Caco-2 (cell line): ENCODE measurements at regions not wholly inside any gene's neighbourhood (a gene's known extent, or its start where the extent isn't known, plus 50 kb on each side); places are given as distances from the start of the nearest gene placed in this dataset.

Source experiments
- BruUV-seq: library from RNA; stranded (reverse); fragments of 400-500 nt; replicated peaks from 2 replicates; lab custom pipeline; 2021; lab: Mats Ljungman, UMichigan
- CTCF ChIA-PET: fragments of 300-600 bp; sonication (Branson Sonifier 250); formaldehyde crosslinking; loops from one replicate; lab custom pipeline; 2022; ENCODE audit warnings: antibody characterized with exemption; lab: Charles Lee
- POLR2A ChIA-PET: fragments of 300-600 bp; sonication (Branson Sonifier 250); formaldehyde crosslinking; loops from one replicate; lab custom pipeline; 2022; ENCODE audit warnings: antibody characterized with exemption; lab: Charles Lee
- DNase-seq, 2 experiments: peaks; one replicate each; pipeline versions ENCODE4 v3.0.0 to v3.0.0-alpha.2; 2020 to 2022
- H3K27me3 ChIP-seq: replicated peaks from 2 replicates; pipeline ENCODE4 v1.6.0; 2011; ENCODE audit warnings: low read length; ENCODE audit not compliant: control insufficient read depth, insufficient read depth
- H3K36me3 ChIP-seq: 2 replicates; pipeline ENCODE4 v1.5.1; 2011; ENCODE audit warnings: low read length; ENCODE audit not compliant: control insufficient read depth, insufficient read depth
- H3K4me1 ChIP-seq: fragments of 250-450 bp; sonication (Bioruptor Pico); 2 replicates; pipeline ENCODE4 v1.5.1; 2020; ENCODE audit warnings: mild to moderate bottlenecking
- H3K4me3 ChIP-seq: 2 replicates; pipeline ENCODE4 v1.5.1; 2011; ENCODE audit warnings: low read depth, mild to moderate bottlenecking, control low read depth, low read length
- H3K9me3 ChIP-seq: fragments of 250-450 bp; sonication (Bioruptor Pico); 2 replicates; pipeline ENCODE4 v1.5.1; 2020; ENCODE audit warnings: mild to moderate bottlenecking, moderate library complexity
- H3K27ac Mint-ChIP-seq: one replicate; pipeline ENCODE4 v1.8.0; 2022; ENCODE audit warnings: mixed read lengths; ENCODE audit not compliant: unreplicated experiment
- H3K27me3 Mint-ChIP-seq: one replicate; pipeline ENCODE4 v1.8.0; 2022; ENCODE audit warnings: mixed read lengths; ENCODE audit not compliant: insufficient read depth, unreplicated experiment
- H3K36me3 Mint-ChIP-seq: one replicate; pipeline ENCODE4 v1.8.0; 2022; ENCODE audit warnings: mild to moderate bottlenecking, mixed read lengths; ENCODE audit not compliant: insufficient read depth, unreplicated experiment
- H3K4me1 Mint-ChIP-seq: one replicate; pipeline ENCODE4 v1.8.0; 2022; ENCODE audit warnings: low read depth, mixed read lengths; ENCODE audit not compliant: unreplicated experiment
- H3K4me3 Mint-ChIP-seq: one replicate; pipeline ENCODE4 v1.8.0; 2022; ENCODE audit warnings: mild to moderate bottlenecking, moderate library complexity, mixed read lengths; ENCODE audit not compliant: unreplicated experiment
- H3K9me3 Mint-ChIP-seq: one replicate; pipeline ENCODE4 v1.8.0; 2022; ENCODE audit warnings: mixed read lengths; ENCODE audit not compliant: unreplicated experiment
- intact Hi-C: fragments of 100-400 bp; cut with micrococcal nuclease; formaldehyde crosslinking; loops from one replicate; pipeline ENCODE4 v1.10.0; 2022; ENCODE audit not compliant: unreplicated experiment
- TF ChIP-seq, protein P1 (sequence below), 2 experiments: fragments of 200-600 bp in 1 of 2; IDR thresholded peaks; 1 replicate in 1 of 2; 2 replicates in 1 of 2; pipeline versions ENCODE4 v1.5.1 to v1.8.0; 2011 to 2022; ENCODE audit warnings: antibody characterized with exemption in 1 of 2, control low read depth in 1 of 2, inconsistent platforms in 1 of 2, low read depth in 1 of 2, low read length in 1 of 2, mild to moderate bottlenecking in 1 of 2, moderate library complexity in 1 of 2; ENCODE audit not compliant: insufficient read depth in 1 of 2, severe bottlenecking in 1 of 2, unreplicated experiment in 1 of 2

GRCh38 chr11:129596351-129596750, 219.3 kb upstream of the TMEM45B start:
- no peak for DNase-seq
- H3K36me3 Mint-ChIP-seq: no peaks in the 10 kb centered on the region
- CTCF ChIA-PET: no interaction called here
- Histone ChIP-seq H3K4me1 (no peaks in the 10 kb centered on the region), H3K4me3 (no peak overlapping the region), H3K27me3 (no peaks in the 10 kb centered on the region), H3K9me3 (no peaks in the 10 kb centered on the region), H3K36me3 (no peaks in the 10 kb centered on the region)
- BruUV-seq: no TSS peak
- H3K4me1 Mint-ChIP-seq: no peaks in the 10 kb centered on the region
- H3K27me3 Mint-ChIP-seq: peaks cover 2% of the 10 kb centered on the region
- POLR2A ChIA-PET: no interaction called here
- TF ChIP-seq, protein P1, sequence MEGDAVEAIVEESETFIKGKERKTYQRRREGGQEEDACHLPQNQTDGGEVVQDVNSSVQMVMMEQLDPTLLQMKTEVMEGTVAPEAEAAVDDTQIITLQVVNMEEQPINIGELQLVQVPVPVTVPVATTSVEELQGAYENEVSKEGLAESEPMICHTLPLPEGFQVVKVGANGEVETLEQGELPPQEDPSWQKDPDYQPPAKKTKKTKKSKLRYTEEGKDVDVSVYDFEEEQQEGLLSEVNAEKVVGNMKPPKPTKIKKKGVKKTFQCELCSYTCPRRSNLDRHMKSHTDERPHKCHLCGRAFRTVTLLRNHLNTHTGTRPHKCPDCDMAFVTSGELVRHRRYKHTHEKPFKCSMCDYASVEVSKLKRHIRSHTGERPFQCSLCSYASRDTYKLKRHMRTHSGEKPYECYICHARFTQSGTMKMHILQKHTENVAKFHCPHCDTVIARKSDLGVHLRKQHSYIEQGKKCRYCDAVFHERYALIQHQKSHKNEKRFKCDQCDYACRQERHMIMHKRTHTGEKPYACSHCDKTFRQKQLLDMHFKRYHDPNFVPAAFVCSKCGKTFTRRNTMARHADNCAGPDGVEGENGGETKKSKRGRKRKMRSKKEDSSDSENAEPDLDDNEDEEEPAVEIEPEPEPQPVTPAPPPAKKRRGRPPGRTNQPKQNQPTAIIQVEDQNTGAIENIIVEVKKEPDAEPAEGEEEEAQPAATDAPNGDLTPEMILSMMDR (IDR thresholded peaks at IDR 0.05; ENCODE audit: insufficient read depth in 1 of 2, low read depth in 1 of 2, low read length in 1 of 2, severe bottlenecking in 1 of 2, unreplicated experiment in 1 of 2): no peak
- H3K9me3 Mint-ChIP-seq: peaks cover 11% of the 10 kb centered on the region
- no peak overlapping the region for H3K27ac Mint-ChIP-seq
- H3K4me3 Mint-ChIP-seq: no peak overlapping the region
- intact Hi-C loops: no loop called here

DNA sequence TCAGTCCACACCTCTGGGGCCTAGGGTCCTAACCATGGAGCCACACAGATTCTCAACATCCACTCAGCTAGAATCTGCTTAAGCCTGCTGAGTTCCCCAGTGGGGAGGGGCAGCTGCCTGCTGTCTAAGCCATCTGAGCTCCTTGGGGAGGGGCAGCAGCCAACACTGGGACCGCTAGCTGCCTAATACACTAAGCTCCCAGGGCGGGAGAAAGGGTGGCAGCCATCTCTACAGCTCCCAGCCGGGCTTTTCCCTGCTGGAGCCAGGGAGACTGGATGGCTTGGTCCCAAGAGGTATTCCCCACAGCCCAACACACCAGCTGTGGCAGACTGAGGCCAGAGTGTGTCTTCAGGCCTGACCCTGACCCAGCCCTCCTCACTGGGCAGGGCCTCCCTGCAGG, 217.3 kb upstream of the TMEM45B start:
- Histone ChIP-seq H3K4me3 (no peak overlapping the region), H3K27me3 (no peaks in the 10 kb centered on the region), H3K9me3 (no peaks in the 10 kb centered on the region), H3K4me1 (no peaks in the 10 kb centered on the region), H3K36me3 (no peaks in the 10 kb centered on the region)
- Mint-ChIP-seq H3K27me3 (peaks cover 2% of the 10 kb centered on the region), H3K9me3 (peaks cover 19% of the 10 kb centered on the region), H3K4me3 (no peak overlapping the region), H3K36me3 (no peaks in the 10 kb centered on the region), H3K4me1 (no peaks in the 10 kb centered on the region), H3K27ac (no peak overlapping the region)
- BruUV-seq: no TSS peak
- DNase-seq: no peak
- intact Hi-C loops: no loop called here
- TF ChIP-seq, protein P1 (IDR thresholded peaks at IDR 0.05; ENCODE audit: insufficient read depth in 1 of 2, low read depth in 1 of 2, low read length in 1 of 2, severe bottlenecking in 1 of 2, unreplicated experiment in 1 of 2): no peak
- ChIA-PET POLR2A (no interaction called here), CTCF (no interaction called here)

- Histone ChIP-seq H3K4me1 (no peaks in the 10 kb centered on the region), H3K4me3 (no peak overlapping the region), H3K9me3 (no peaks in the 10 kb centered on the region), H3K27me3 (no peaks in the 10 kb centered on the region), H3K36me3 (no peaks in the 10 kb centered on the region)
- ChIA-PET POLR2A (no interaction called here), CTCF (interaction anchor here (0.6 to 2.2 kb wide), 2 partner anchors 88 to 230 kb away, joined by 8 read pairs; partner anchors contain the start of gene BARX2)
- Mint-ChIP-seq H3K4me1 (no peaks in the 10 kb centered on the region), H3K27me3 (peaks cover 2% of the 10 kb centered on the region), H3K9me3 (peaks cover 10% of the 10 kb centered on the region), H3K4me3 (no peak overlapping the region), H3K27ac (no peak overlapping the region), H3K36me3 (peaks cover 4% of the 10 kb centered on the region)
- DNase-seq: no peak
- intact Hi-C loops: no loop called here
- no TSS peak for BruUV-seq
- TF ChIP-seq, protein P1 (IDR thresholded peaks at IDR 0.05; ENCODE audit: insufficient read depth in 1 of 2, low read depth in 1 of 2, low read length in 1 of 2, severe bottlenecking in 1 of 2, unreplicated experiment in 1 of 2): no peak
Observed at GRCh38 chr11:129605815-129606214, 209.8 kb upstream of the TMEM45B start.
